ENCODE measurements at regions not wholly inside any gene's neighbourhood (a gene's known extent, or its start where the extent isn't known, plus 50 kb on each side); places are given as distances from the start of the nearest gene placed in this dataset.

DNA sequence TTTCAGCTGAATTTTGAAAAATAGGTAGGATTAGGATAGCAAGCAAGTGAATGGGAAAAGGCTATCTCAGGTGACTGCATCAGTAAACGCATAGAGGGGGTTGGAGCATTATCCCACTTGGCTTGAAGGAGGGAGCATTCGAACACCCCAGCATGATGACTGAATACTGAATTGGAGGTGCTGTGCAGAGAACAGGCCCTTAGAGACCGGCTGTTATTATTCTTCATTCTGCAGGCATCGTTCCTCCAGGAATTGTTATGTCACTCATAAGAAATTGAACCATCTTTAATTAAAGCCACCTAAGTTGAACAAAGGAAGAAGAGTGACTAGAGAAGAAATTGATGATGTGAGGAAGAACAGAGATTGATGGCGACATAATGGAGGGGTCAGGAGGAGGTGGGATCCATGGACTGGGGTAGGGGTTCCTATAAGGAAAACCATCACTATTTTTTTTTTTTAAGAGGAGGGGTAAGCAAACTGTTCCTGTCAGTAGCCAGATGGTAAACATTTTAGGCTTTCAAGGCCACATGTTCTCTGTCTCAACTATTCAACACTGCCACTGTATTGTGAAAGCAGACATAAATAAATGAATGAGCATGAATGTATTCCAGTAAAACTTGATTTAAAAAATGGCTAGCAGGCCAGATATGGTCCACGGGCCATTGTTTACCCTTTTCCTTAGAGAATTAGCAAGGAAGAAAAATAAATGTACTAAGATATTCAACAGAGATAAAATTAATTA is 264.7 kb upstream of the TAC1 start:
- no peak for TF ChIP-seq POLR2A (IDR thresholded peaks at IDR 0.05)
- TF ChIP-seq, protein P1, sequence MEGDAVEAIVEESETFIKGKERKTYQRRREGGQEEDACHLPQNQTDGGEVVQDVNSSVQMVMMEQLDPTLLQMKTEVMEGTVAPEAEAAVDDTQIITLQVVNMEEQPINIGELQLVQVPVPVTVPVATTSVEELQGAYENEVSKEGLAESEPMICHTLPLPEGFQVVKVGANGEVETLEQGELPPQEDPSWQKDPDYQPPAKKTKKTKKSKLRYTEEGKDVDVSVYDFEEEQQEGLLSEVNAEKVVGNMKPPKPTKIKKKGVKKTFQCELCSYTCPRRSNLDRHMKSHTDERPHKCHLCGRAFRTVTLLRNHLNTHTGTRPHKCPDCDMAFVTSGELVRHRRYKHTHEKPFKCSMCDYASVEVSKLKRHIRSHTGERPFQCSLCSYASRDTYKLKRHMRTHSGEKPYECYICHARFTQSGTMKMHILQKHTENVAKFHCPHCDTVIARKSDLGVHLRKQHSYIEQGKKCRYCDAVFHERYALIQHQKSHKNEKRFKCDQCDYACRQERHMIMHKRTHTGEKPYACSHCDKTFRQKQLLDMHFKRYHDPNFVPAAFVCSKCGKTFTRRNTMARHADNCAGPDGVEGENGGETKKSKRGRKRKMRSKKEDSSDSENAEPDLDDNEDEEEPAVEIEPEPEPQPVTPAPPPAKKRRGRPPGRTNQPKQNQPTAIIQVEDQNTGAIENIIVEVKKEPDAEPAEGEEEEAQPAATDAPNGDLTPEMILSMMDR (IDR thresholded peaks at IDR 0.05) = no peak
